ENCODE measurements at regions not wholly inside any gene's neighbourhood (a gene's known extent, or its start where the extent isn't known, plus 50 kb on each side); places are given as distances from the start of the nearest gene placed in this dataset.

DNA sequence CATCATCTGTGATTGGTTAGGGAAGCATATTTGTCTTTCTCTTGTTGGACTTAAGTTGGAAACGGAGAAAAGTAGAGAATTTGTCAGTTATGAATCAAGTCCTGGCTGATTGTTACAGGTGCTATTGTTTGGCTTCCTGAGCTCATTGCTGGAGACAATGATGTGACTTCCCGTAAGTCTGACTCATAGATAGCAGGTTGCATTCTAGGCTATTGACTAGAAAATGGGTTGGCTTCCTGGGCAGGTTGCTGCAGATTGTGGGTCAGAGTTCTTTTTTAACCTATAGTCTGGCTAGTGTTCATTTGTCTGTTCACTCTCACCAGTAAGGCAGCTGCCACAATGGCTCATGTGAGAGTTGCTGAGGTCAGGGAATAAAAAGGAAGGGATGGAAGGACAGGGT, 101.5 kb downstream of the CCNA1 start:
- Histone ChIP-seq H3K27ac (peak overlapping the region in 1 of 2 donors; percentile 13), H3K9me3 (peaks cover 0 to 9% of the 10 kb centered on the region in 2 donors), H3K4me1 (peaks cover 4 to 9% of the 10 kb centered on the region in 2 donors), H3K27me3 (no peaks in the 10 kb centered on the region), H3K4me3 (no peak overlapping the region), H3K36me3 (no peaks in the 10 kb centered on the region)
- ATAC-seq: no peak
- no peak for DNase-seq
- intact Hi-C loops (cut with DNase I): no loop called here
- TF ChIP-seq, protein P1, sequence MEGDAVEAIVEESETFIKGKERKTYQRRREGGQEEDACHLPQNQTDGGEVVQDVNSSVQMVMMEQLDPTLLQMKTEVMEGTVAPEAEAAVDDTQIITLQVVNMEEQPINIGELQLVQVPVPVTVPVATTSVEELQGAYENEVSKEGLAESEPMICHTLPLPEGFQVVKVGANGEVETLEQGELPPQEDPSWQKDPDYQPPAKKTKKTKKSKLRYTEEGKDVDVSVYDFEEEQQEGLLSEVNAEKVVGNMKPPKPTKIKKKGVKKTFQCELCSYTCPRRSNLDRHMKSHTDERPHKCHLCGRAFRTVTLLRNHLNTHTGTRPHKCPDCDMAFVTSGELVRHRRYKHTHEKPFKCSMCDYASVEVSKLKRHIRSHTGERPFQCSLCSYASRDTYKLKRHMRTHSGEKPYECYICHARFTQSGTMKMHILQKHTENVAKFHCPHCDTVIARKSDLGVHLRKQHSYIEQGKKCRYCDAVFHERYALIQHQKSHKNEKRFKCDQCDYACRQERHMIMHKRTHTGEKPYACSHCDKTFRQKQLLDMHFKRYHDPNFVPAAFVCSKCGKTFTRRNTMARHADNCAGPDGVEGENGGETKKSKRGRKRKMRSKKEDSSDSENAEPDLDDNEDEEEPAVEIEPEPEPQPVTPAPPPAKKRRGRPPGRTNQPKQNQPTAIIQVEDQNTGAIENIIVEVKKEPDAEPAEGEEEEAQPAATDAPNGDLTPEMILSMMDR (IDR thresholded peaks at IDR 0.05): no peak

DNA sequence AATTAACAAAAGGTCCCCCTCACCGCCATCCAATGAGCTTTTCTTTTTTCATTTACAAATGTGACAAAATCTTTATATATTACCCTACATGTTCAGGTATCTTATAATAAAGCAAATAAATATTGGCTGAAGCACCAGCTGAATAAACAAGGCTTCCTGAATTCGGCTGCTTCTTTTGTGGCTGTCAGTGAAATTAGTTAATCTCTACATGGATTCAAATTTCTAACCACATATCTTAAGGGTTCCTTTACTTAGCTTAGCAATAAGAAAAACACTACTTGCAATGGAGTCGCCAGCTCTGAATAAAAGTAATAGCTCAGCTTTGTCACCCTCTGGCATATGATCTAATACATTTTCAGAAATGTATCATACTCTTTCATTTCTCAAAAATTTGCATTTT, 104.3 kb downstream of the CCNA1 start:
- no peaks in the 10 kb centered on the region for H3K36me3 ChIP-seq
- TF ChIP-seq, protein P1 (IDR thresholded peaks at IDR 0.05): no peak
- H3K27ac ChIP-seq: no peak overlapping the region
- intact Hi-C loops (cut with DNase I): no loop called here
- no peaks in the 10 kb centered on the region for H3K27me3 ChIP-seq
- DNase-seq (no peak), ATAC-seq (no peak)
- H3K4me3 ChIP-seq: no peak overlapping the region
- H3K9me3 ChIP-seq: peaks cover 0 to 17% of the 10 kb centered on the region in 2 donors
- H3K4me1 ChIP-seq: peaks cover 4 to 9% of the 10 kb centered on the region in 2 donors

GRCh38 chr13:36543671-36544070, 111.4 kb downstream of the CCNA1 start:
- DNase-seq (no peak), ATAC-seq (no peak)
- Histone ChIP-seq H3K27ac (no peak overlapping the region), H3K4me3 (no peak overlapping the region), H3K4me1 (no peaks in the 10 kb centered on the region), H3K9me3 (peaks cover 0 to 9% of the 10 kb centered on the region in 2 donors), H3K36me3 (no peaks in the 10 kb centered on the region), H3K27me3 (no peaks in the 10 kb centered on the region)
- intact Hi-C loops (cut with DNase I): no loop called here
- TF ChIP-seq, protein P1 (IDR thresholded peaks at IDR 0.05): no peak

- H3K27me3 ChIP-seq: no peaks in the 10 kb centered on the region
- ATAC-seq: no peak
- intact Hi-C loops (cut with DNase I): no loop called here
- DNase-seq: no peak
- no peak overlapping the region for H3K27ac ChIP-seq
- TF ChIP-seq, protein P1 (IDR thresholded peaks at IDR 0.05): no peak
- H3K4me3 ChIP-seq: no peak overlapping the region
- no peaks in the 10 kb centered on the region for H3K4me1 ChIP-seq
- no peaks in the 10 kb centered on the region for H3K9me3 ChIP-seq
- H3K36me3 ChIP-seq: no peaks in the 10 kb centered on the region
Observed at GRCh38 chr13:36548129-36548528, 115.8 kb downstream of the CCNA1 start.

- no peak for ATAC-seq
- intact Hi-C loops (cut with DNase I): no loop called here
- TF ChIP-seq, protein P1 (IDR thresholded peaks at IDR 0.05): no peak
Observed at GRCh38 chr13:36549126-36549702, 116.9 kb downstream of the CCNA1 start.

More at GRCh38 chr13:36549126-36549702, 116.9 kb downstream of the CCNA1 start:
- no peaks in the 10 kb centered on the region for H3K4me1 ChIP-seq
- H3K27me3 ChIP-seq: no peaks in the 10 kb centered on the region
- H3K9me3 ChIP-seq: no peaks in the 10 kb centered on the region
- no peak overlapping the region for H3K27ac ChIP-seq
- H3K4me3 ChIP-seq: no peak overlapping the region
- DNase-seq: no peak
- H3K36me3 ChIP-seq: no peaks in the 10 kb centered on the region

Measured in left lung (tissue), 4 donors.